ENCODE measurements at regions not wholly inside any gene's neighbourhood (a gene's known extent, or its start where the extent isn't known, plus 50 kb on each side); places are given as distances from the start of the nearest gene placed in this dataset.

- no peak overlapping the region for H3K4me3 Mint-ChIP-seq
- Histone ChIP-seq H3K4me1 (ENCODE audit: insufficient read depth, low read length) (no peaks in the 10 kb centered on the region), H2BK12ac (ENCODE audit: insufficient read length, low read depth, low read length) (no peak overlapping the region), H3K23ac (ENCODE audit: insufficient read length, low read depth, low read length) (no peak overlapping the region), H3K27me3 (ENCODE audit: insufficient read depth, low read length) (no peaks in the 10 kb centered on the region), H4K8ac (replicated peaks; ENCODE audit: insufficient read length, low read depth, low read length) (no peak overlapping the region), H2AK5ac (ENCODE audit: insufficient read length, low read length) (no peak overlapping the region), H3K79me1 (ENCODE audit: insufficient read depth, low read depth, low read length, poor library complexity, severe bottlenecking) (no peaks in the 10 kb centered on the region), H2BK20ac (ENCODE audit: low read depth, low read length, poor library complexity, severe bottlenecking) (peak overlapping the region; percentile 75), H3K23me2 (ENCODE audit: insufficient read length, low read depth, low read length, poor library complexity, severe bottlenecking) (no peaks in the 10 kb centered on the region), H3K18ac (ENCODE audit: insufficient read length, low read depth, low read length) (no peak overlapping the region), H2BK15ac (ENCODE audit: low read depth, low read length) (no peak overlapping the region), H2BK120ac (ENCODE audit: low read depth, low read length, poor library complexity, severe bottlenecking) (no peak overlapping the region), H3K4me2 (ENCODE audit: insufficient read depth, insufficient read length, low read length) (no peak overlapping the region), H4K91ac (ENCODE audit: insufficient read length, low read depth, low read length) (no peak overlapping the region), H3T11ph (ENCODE audit: low read length) (no peak overlapping the region), H4K5ac (ENCODE audit: insufficient read length, low read depth, low read length) (no peak overlapping the region), H4K20me1 (ENCODE audit: control insufficient read depth, insufficient read depth, insufficient read length) (no peaks in the 10 kb centered on the region), H3K4ac (ENCODE audit: low read depth, low read length) (no peak overlapping the region), H3K27ac (ENCODE audit: insufficient read length, low read depth, low read length) (no peak overlapping the region), H2BK5ac (ENCODE audit: insufficient read length, low read length) (no peak overlapping the region), H2AFZ (ENCODE audit: low read length) (no peak overlapping the region), H3K79me2 (ENCODE audit: insufficient read depth, low read length) (no peaks in the 10 kb centered on the region), H3K9ac (ENCODE audit: extremely low read depth, insufficient read length, low read length) (no peak overlapping the region), H3K56ac (ENCODE audit: insufficient read length, low read depth, low read length) (no peak overlapping the region), H3K9me3 (ENCODE audit: control insufficient read depth, low read depth, low read length) (no peaks in the 10 kb centered on the region), H3K14ac (ENCODE audit: insufficient read depth, low read length) (no peak overlapping the region)
- no peak for TF ChIP-seq CTCF (conservative IDR thresholded peaks at IDR 0.05)
- H3K9me3 Mint-ChIP-seq: peaks cover 12 to 15% of the 10 kb centered on the region in 2 experiments
- H3K4me1 Mint-ChIP-seq: peaks cover 20 to 28% of the 10 kb centered on the region in 2 experiments
- no peak for DNase-seq
- H3K27me3 Mint-ChIP-seq (ENCODE audit: low read depth): no peaks in the 10 kb centered on the region
- WGBS (ENCODE audit: extremely low coverage, insufficient read length, low lambda C conversion rate): no CpG with 5 or more reads among the region's 1 CpG
- H3K27ac Mint-ChIP-seq: 0 out of 7 replicates have a peak overlapping the region, but pooled peaks of 1 of the 3 experiments have one; percentile 89
- H3K36me3 Mint-ChIP-seq (ENCODE audit: insufficient read depth in 1 of 3, low read depth in 3 of 3): peaks cover 14 to 27% (median 16%) of the 10 kb centered on the region in 3 experiments; a peak in 6 of 7 replicates
Measured at GRCh38 chr18:73244401-73244800, 376.6 kb upstream of the NETO1 start.

All from H9 (cell line).